DND-41 (cell line): ENCODE measurements at regions not wholly inside any gene's neighbourhood (a gene's known extent, or its start where the extent isn't known, plus 50 kb on each side); places are given as distances from the start of the nearest gene placed in this dataset.

Experiments used
- CTCF ChIP-seq: IDR thresholded peaks from 2 replicates; pipeline ENCODE4 v1.5.1; 2012; ENCODE audit warnings: borderline replicate concordance, low read length, moderate library complexity, mild to moderate bottlenecking; ENCODE audit not compliant: poor library complexity, severe bottlenecking; ENCODE audit errors: extremely low read depth
- EZH2 ChIP-seq: IDR thresholded peaks from 3 replicates; pipeline ENCODE4 v1.6.1; 2012; ENCODE audit warnings: borderline replicate concordance, low read depth, mild to moderate bottlenecking, moderate library complexity, low read length, inconsistent platforms; ENCODE audit not compliant: severe bottlenecking

GRCh38 chr11:24239930-24240329 lies 256.9 kb upstream of the LUZP2 start:
- no peak for TF ChIP-seq CTCF
- TF ChIP-seq EZH2: no peak
